ENCODE measurements at regions not wholly inside any gene's neighbourhood (a gene's known extent, or its start where the extent isn't known, plus 50 kb on each side); places are given as distances from the start of the nearest gene placed in this dataset.

GRCh38 chr7:46705386-46706255 lies 784.5 kb upstream of the IGFBP3 start:
- ChIA-PET POLR2A (no interaction called here), CTCF (no interaction called here)
- Mint-ChIP-seq H3K27ac (no peak overlapping the region), H3K4me3 (no peak overlapping the region), H3K27me3 (no peaks in the 10 kb centered on the region), H3K9me3 (no peaks in the 10 kb centered on the region), H3K36me3 (ENCODE audit: low read depth) (no peaks in the 10 kb centered on the region), H3K4me1 (no peaks in the 10 kb centered on the region)
- DNase-seq: no peak

DNA sequence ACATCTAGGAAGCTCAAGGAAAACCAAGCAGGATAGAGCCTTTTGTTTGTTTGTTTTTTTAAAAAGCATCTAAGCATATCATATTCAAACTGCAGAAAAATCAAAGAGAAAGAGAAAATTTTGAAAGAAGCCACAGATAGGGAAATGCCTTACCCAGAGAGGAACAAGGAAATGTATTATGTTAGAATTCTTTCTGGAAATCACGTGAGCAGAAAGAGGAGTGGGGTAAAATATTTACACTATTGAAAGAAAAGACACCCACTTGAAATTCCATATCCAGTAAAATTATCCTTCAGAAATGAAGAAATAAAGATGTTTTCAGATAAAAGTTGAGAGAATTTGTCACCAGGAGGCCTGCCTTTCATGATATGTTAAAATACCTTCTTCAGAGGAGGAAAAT lies 775.7 kb upstream of the IGFBP3 start:
- Mint-ChIP-seq H3K9me3 (no peaks in the 10 kb centered on the region), H3K27ac (no peak overlapping the region), H3K4me1 (no peaks in the 10 kb centered on the region), H3K4me3 (no peak overlapping the region), H3K27me3 (no peaks in the 10 kb centered on the region), H3K36me3 (ENCODE audit: low read depth) (no peaks in the 10 kb centered on the region)
- no peak for DNase-seq
- ChIA-PET POLR2A (no interaction called here), CTCF (interaction anchor here (1.6 kb wide), 1 partner anchor 15 kb away, joined by 3 read pairs; no protein-coding TSS in a partner anchor)

DNA sequence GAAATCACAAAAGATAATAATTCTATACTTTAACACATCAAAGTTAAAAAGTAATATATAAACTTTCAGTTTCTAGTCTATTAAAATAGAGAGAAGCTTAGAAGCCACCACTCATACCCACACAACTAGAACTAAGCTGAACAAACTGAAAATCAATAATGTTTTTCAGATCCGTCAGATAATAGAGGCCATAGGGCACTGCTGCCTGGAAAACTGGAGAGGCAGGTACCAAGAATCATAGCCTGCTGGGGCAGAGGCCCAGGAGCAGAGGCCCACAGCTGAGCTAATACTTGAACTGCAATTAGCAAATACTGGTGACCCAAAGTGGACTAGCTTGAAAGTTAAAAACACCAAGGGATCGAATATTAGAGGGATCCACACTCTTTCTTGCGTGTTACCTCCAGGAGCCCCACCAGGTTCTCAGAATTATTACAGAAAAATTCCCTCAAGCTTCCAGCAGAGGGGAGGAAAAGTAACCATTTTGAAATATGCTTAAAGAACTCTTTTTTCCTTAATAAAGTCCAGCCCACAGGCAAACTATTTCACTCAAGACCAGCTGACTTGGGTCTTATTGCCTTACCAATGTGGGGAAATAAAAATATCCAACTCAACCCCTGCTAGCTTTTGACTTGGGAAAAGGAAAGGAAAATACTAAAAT lies 774.1 kb upstream of the IGFBP3 start:
- no peaks in the 10 kb centered on the region for H3K4me1 Mint-ChIP-seq
- no peak overlapping the region for H3K27ac Mint-ChIP-seq

DNA sequence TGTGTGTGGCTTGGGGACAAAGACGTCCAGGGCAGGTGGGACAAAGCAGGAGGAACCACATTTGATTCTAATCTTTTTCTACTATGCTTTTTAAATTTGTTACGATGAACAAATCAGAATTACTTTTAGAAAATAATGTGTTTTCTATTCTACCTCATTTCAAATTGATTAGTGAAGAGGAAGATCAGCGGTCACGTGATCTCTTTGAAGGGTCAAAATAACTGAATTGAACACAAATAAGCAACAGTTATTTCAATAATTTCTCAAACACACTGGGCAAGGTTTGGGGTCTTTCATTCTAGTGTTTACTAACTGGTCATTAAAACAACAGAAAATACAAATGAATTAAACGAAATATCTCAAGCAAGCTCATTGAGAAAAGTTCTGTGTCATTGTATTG lies 773.0 kb upstream of the IGFBP3 start:
- no peaks in the 10 kb centered on the region for H3K36me3 Mint-ChIP-seq (ENCODE audit: low read depth)
- no peaks in the 10 kb centered on the region for H3K4me1 Mint-ChIP-seq
- H3K9me3 Mint-ChIP-seq: peaks cover 2% of the 10 kb centered on the region
- ChIA-PET CTCF (no interaction called here), POLR2A (no interaction called here)
- no peak for DNase-seq
- H3K27ac Mint-ChIP-seq: no peak overlapping the region
- no peaks in the 10 kb centered on the region for H3K27me3 Mint-ChIP-seq
- H3K4me3 Mint-ChIP-seq: no peak overlapping the region

More for the DNA sequence above, 774.1 kb upstream of the IGFBP3 start:
- no peak for DNase-seq
- H3K36me3 Mint-ChIP-seq (ENCODE audit: low read depth): no peaks in the 10 kb centered on the region
- H3K9me3 Mint-ChIP-seq: peaks cover 2% of the 10 kb centered on the region
- no peaks in the 10 kb centered on the region for H3K27me3 Mint-ChIP-seq
- no peak overlapping the region for H3K4me3 Mint-ChIP-seq
- POLR2A ChIA-PET: no interaction called here
- CTCF ChIA-PET: interaction anchor here (0.9 to 1.6 kb wide), 2 partner anchors 14 to 22 kb away, joined by 3 read pairs; no protein-coding TSS in a partner anchor

GRCh38 chr7:46687203-46687602 lies 766.1 kb upstream of the IGFBP3 start:
- DNase-seq: no peak
- ChIA-PET POLR2A (no interaction called here), CTCF (no interaction called here)
- H3K4me3 Mint-ChIP-seq: no peak overlapping the region
- no peaks in the 10 kb centered on the region for H3K4me1 Mint-ChIP-seq
- no peaks in the 10 kb centered on the region for H3K27me3 Mint-ChIP-seq
- no peaks in the 10 kb centered on the region for H3K36me3 Mint-ChIP-seq (ENCODE audit: low read depth)
- H3K9me3 Mint-ChIP-seq: peaks cover 6% of the 10 kb centered on the region
- no peak overlapping the region for H3K27ac Mint-ChIP-seq

GRCh38 chr7:46685051-46685450 lies 764.0 kb upstream of the IGFBP3 start:
- H3K4me1 Mint-ChIP-seq: no peaks in the 10 kb centered on the region
- no peak for DNase-seq
- H3K36me3 Mint-ChIP-seq (ENCODE audit: low read depth): no peaks in the 10 kb centered on the region
- CTCF ChIA-PET: no interaction called here
- no peak overlapping the region for H3K27ac Mint-ChIP-seq
- no peak overlapping the region for H3K4me3 Mint-ChIP-seq
- no peaks in the 10 kb centered on the region for H3K27me3 Mint-ChIP-seq
- peaks cover 6% of the 10 kb centered on the region for H3K9me3 Mint-ChIP-seq
- POLR2A ChIA-PET: no interaction called here

GRCh38 chr7:46682836-46683624 lies 762.0 kb upstream of the IGFBP3 start:
- POLR2A ChIA-PET: no interaction called here
- H3K4me1 Mint-ChIP-seq: no peaks in the 10 kb centered on the region
- no peak for DNase-seq
- no peaks in the 10 kb centered on the region for H3K27me3 Mint-ChIP-seq
- CTCF ChIA-PET: no interaction called here
- no peaks in the 10 kb centered on the region for H3K36me3 Mint-ChIP-seq (ENCODE audit: low read depth)
- H3K9me3 Mint-ChIP-seq: peaks cover 6% of the 10 kb centered on the region
- no peak overlapping the region for H3K27ac Mint-ChIP-seq
- no peak overlapping the region for H3K4me3 Mint-ChIP-seq

DNA sequence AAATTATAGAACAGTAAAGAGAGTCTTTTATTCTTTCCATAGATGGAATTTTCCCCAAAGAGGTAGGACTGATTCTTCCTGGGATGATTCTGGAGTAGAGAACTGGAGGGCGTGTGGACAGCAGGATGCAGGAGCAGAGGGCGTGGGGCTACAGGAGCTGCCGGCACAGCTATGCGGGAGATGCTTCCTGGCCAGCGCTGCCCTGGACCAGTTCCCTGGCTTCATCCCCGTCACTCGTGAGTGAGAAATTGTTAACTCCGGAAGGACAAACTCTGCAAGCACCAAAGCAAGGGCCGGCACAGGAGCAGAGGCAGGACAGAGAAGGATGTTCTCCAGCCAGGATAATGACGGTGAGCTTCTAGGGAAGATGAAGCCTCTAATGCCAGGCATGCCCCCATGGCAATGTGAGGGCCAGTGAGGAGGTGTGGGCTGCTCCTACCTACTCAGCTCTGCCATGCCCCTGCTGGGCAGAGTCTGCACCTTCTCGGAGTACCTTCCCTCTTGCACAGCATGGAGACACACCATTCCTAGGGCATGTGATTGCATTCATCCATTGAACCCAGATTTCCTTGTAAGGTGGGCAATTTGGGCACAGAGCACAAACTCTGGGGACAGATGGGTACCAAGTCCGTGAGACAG lies 760.9 kb upstream of the IGFBP3 start:
- ChIA-PET POLR2A (interaction anchor here (0.6 kb wide), 1 partner anchor 11 kb away, joined by 3 read pairs; no protein-coding TSS in a partner anchor), CTCF (interaction anchor here (1.5 kb wide), 1 partner anchor 14 kb away, joined by 3 read pairs; no protein-coding TSS in a partner anchor)
- Mint-ChIP-seq H3K4me3 (no peak overlapping the region), H3K9me3 (peaks cover 2% of the 10 kb centered on the region), H3K36me3 (ENCODE audit: low read depth) (no peaks in the 10 kb centered on the region), H3K27ac (no peak overlapping the region), H3K27me3 (no peaks in the 10 kb centered on the region), H3K4me1 (no peaks in the 10 kb centered on the region)
- DNase-seq: no peak

DNA sequence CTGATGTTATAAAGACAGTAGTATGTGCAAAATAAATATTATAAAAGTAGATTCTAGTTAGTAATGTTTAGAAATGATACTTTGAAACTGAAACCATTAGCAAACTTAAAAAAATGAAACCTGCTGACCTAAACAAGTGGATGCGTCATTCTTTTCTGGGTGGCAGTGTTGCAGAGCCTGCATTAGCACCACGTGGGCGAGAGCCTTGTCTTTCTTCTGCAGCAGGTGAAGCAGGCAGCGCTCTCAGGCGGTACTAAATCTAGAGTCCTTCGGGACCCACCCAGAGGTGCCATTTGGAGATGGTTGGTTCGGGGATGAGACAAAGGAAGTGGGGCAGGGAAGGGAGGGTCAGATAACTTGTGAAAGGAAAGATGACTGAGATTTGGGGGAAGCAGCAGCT lies 759.1 kb upstream of the IGFBP3 start:
- CTCF ChIA-PET: no interaction called here
- no peak overlapping the region for H3K27ac Mint-ChIP-seq
- H3K36me3 Mint-ChIP-seq (ENCODE audit: low read depth): no peaks in the 10 kb centered on the region
- no peak overlapping the region for H3K4me3 Mint-ChIP-seq
- peaks cover 2% of the 10 kb centered on the region for H3K9me3 Mint-ChIP-seq
- POLR2A ChIA-PET: no interaction called here
- DNase-seq: no peak
- no peaks in the 10 kb centered on the region for H3K4me1 Mint-ChIP-seq
- H3K27me3 Mint-ChIP-seq: no peaks in the 10 kb centered on the region

- no peak overlapping the region for H3K27ac Mint-ChIP-seq
- H3K27me3 Mint-ChIP-seq: no peaks in the 10 kb centered on the region
- ChIA-PET POLR2A (no interaction called here), CTCF (no interaction called here)
- H3K4me1 Mint-ChIP-seq: no peaks in the 10 kb centered on the region
- DNase-seq: no peak
- H3K36me3 Mint-ChIP-seq (ENCODE audit: low read depth): no peaks in the 10 kb centered on the region
- peaks cover 2% of the 10 kb centered on the region for H3K9me3 Mint-ChIP-seq
- no peak overlapping the region for H3K4me3 Mint-ChIP-seq
These were observed 758.6 kb upstream of the IGFBP3 start for GRCh38 chr7:46679671-46680070.

DNA sequence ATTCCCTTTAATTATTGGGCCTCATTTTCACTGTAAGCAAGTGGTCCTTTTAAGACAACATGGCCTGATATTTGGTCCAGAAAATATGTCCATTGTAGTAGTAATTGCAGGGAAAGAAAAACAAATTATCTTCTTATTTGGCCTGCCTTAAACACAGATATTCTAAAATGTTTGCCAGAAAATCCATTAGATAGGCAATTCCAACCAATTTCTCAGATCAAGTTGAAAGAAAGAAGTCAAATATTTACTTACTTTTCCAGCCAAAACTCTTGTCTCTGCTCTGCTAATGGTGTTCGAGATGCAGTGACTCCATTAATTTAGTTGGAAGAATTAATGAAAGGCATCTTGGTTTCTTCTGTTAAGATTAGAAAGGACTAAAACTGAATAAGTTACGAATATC lies 757.3 kb upstream of the IGFBP3 start:
- Mint-ChIP-seq H3K27me3 (no peaks in the 10 kb centered on the region), H3K4me3 (no peak overlapping the region), H3K27ac (no peak overlapping the region), H3K36me3 (ENCODE audit: low read depth) (no peaks in the 10 kb centered on the region), H3K9me3 (peaks cover 2% of the 10 kb centered on the region), H3K4me1 (no peaks in the 10 kb centered on the region)
- no peak for DNase-seq
- CTCF ChIA-PET: no interaction called here
- POLR2A ChIA-PET: no interaction called here

- DNase-seq: no peak
- no peak overlapping the region for H3K27ac Mint-ChIP-seq
- H3K36me3 Mint-ChIP-seq (ENCODE audit: low read depth): no peaks in the 10 kb centered on the region
- no peaks in the 10 kb centered on the region for H3K27me3 Mint-ChIP-seq
- H3K9me3 Mint-ChIP-seq: no peaks in the 10 kb centered on the region
- H3K4me1 Mint-ChIP-seq: no peaks in the 10 kb centered on the region
- ChIA-PET CTCF (no interaction called here), POLR2A (no interaction called here)
- H3K4me3 Mint-ChIP-seq: no peak overlapping the region
These were observed 754.4 kb upstream of the IGFBP3 start for GRCh38 chr7:46675456-46675855.

- no peak overlapping the region for H3K27ac Mint-ChIP-seq
- POLR2A ChIA-PET: no interaction called here
- H3K4me1 Mint-ChIP-seq: no peaks in the 10 kb centered on the region
- H3K4me3 Mint-ChIP-seq: no peak overlapping the region
- DNase-seq: no peak
- CTCF ChIA-PET: no interaction called here
- H3K27me3 Mint-ChIP-seq: no peaks in the 10 kb centered on the region
- peaks cover 2% of the 10 kb centered on the region for H3K9me3 Mint-ChIP-seq
- no peaks in the 10 kb centered on the region for H3K36me3 Mint-ChIP-seq (ENCODE audit: low read depth)
These were observed 751.8 kb upstream of the IGFBP3 start for GRCh38 chr7:46672861-46673260.

Measured in activated CD4-positive, alpha-beta T cell treated with anti-CD3 and anti-CD28 coated beads, Interleukin-2, amount 10 ng/mL, durations not matched to agents 7 days and 5 days (primary cell).